HG03280 (cell line): ENCODE measurements at regions not wholly inside any gene's neighbourhood (a gene's known extent, or its start where the extent isn't known, plus 50 kb on each side); places are given as distances from the start of the nearest gene placed in this dataset.
"Not testable (repeated sequence)": the region's sequence is repeated elsewhere in the genome, so short reads cannot be mapped to it uniquely, and the experiment has no call there.

ENCODE experiments used
- ATAC-seq: cut with Tn5 transposase; IDR thresholded peaks from one replicate; pipeline ENCODE4 v1.9.1; 2021; ENCODE audit warnings: mild to moderate bottlenecking, moderate library complexity; ENCODE audit not compliant: unreplicated experiment

DNA sequence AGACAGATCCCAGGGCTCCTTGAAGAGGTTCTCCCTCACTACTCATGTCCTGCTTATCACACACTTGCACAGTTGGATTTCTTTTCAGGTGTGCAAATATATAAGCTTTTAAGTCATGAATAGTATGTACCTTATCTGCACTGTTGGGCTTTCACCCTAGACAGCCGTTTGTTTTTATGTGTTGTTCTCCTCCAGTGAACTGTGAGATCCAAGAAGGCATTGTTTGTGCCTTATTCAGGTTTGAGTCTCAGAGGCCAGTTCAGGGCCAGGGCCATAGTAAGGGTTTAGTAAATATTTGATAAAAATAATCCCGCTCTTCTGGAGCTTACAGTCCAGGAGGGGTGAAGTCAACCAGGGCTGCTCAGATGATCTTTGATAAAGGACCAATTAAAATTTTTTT is 480.0 kb downstream of the TMEM38B start:
- ATAC-seq, result no peak

DNA sequence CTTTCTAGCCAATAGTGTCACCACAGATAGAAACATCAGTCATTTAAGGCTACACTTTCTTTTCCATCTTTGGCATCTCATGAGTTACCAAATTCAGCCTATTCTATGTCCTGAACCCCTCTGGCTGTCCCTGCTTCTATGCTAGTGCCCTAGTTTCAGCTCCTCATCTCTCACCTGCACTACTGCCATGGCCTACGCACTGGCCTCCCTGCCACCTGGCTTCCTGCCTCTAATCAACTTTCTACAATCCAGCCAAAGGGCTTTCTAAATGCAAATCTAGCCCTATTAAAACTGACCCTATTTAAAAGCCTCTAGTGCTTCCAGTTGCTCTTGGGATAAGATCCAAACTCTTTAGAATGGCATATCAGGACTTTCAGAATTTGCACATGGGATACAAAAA is 482.9 kb downstream of the TMEM38B start:
- ATAC-seq, result no peak

DNA sequence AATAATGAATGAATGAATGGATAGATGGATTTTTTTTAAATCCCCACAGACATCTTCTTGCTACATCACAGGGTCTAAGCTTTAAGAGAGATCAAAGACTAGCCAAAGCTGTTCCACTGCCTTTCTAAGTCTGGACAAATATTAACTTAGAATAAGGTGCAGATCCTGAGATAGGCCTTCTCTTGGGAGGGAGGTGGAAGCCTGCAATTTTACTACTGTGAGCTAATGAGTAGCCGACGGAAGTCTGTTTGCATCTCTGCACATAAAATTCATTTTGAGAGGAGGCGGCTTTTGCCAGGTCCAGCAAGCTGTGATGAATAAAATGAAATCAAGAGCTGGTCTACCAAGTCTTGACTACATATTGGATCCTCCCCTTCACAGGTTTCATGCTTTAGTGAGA is 484.9 kb downstream of the TMEM38B start:
- ATAC-seq, result no peak

DNA sequence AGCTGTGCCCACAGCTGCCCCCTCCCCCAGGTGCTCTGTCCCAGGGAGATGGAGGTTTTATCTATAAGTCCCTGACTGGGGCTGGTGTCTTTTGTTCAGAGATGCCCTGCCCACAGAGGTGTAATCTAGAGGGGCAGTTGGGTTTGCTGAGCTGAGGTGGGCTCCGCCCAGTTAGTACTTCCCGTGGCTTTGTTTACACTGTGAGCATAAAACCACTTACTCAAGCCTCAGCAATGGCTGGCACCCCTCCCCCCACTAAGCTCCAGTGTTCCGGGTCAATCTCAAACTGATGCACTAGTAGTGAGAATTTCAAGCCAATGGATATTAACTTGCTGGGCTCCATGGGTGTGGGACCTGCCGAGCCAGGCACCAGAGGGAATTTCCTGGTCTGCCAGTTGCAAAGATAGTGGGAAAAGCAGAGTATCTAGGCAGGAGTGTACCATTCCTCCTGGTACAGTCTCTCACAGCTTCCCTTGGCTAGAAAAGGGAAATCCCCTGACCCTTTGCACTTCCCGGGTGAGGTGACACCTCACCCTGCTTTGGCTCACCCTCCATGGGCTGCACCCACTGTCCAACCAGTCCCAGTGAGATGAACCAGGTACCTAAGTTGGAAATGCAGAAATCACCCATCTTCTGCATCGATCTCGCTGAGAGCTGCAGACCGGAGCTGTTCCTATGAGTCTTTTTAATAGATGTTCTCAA is 509.6 kb downstream of the TMEM38B start:
- not testable (repeated sequence) for ATAC-seq

DNA sequence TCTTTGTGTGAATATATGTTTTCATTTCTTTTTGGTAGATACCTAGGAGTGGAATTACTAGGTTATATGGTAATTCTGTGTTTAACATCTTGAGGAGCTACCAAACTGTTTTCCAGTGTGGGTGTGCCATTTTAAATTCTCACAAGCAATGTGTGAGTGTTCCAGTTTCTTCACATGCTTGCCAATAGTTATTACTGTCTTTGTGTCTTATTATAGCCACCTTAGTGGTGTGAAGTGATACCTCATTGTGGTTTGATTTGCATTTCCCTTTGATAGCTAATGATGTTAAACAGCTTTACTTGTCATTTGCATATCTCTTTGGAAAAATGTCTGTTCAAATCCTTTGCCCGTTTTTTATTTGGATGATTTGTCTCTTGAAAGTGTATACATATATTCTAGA is 513.0 kb downstream of the TMEM38B start:
- no peak for ATAC-seq

DNA sequence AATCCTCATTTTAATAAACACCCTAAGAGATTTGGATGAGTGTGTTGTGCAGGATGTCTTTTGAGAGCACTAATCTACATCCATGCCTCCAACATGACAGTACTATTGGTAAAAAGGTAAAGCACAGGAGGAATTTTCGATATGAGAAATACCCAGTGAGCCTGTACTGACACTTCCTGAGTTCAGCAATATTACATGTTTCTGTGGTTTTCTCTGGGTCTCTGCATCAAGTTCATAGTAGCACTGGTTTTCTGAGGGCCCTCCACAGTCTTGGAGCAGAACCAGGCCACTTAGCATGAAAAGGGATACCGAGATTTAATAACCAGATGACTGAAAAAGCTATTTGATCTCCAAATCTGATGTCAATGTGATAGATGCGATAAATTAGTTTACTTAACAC is 524.1 kb downstream of the TMEM38B start:
- ATAC-seq, result peak; percentile 39

DNA sequence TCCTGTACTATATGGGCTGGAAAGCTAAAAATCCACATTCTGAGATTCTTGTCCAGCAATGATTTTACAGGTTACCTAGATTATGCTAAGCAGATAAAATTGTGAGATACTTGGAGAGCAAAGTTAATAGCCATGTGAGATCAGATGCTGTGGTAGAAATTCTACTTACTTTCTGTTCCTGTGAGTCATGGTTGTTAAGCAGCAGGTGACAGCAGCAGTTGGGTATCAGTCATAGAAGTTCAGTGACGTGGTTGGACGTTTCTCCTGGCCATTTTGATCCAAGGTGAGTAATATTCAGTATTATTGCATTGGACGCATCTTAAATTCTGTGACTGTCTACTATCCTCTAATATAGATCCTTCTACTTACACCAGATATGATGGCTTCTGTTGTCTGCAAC is 524.5 kb downstream of the TMEM38B start:
- peak; percentile 72 for ATAC-seq

DNA sequence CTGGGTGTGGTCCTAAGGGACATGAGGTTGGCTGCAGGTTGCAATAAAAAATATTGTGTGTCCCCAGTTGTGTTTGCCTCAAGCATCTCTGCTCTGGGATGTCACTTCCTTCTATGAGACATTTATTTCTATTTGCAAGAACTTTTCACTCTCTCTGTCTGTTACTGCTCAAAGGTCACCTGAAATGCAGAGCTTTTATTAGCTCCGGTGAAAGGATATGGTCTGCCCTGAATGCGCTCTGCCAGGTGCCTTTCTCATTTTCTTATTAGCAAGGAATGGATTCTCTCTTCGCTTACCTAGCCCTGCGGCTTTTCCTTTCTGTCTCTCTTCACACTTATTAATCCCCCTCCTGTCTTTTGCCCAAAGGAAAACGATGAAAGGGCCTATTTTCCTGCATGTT is 526.1 kb downstream of the TMEM38B start:
- ATAC-seq, result no peak

DNA sequence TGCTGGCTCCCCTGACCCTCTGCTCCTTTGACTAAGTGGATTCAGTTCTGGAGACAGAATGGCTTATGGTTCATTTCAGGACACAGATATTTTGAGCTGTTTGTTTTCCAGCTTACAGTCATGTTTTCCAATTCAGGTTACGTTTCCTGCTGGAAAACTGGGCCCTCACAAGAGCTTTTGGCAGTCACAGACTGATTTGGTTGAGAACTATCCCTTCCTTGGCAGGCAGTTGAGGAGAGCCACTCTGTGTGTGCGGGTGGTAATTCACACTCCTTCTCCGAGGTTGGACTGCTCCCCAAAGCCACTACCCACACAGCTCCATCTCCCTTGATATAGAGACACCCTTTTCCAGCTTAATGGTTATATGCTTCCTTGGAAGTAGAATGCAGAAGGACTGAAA is 534.5 kb downstream of the TMEM38B start:
- ATAC-seq, result no peak

DNA sequence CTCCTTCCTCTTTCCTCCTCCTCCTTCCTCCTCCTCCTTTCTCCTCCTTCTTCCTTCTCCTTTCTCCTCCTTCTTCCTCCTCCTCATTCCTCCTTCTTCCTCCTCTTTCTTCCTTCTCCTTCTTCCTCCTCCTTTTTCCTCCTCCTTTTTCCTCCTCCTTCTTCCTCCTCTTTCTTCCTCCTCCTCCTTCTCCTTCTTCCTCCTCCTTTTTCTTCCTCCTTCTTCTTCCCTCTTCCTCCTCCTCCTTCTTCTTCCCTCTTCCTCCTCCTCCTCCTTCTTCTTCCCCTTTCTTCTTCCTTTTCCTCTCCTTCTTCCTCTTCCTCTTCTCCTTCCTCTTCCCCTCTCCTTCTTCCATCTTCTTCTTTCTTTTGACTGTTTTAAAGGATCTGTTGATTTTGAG is 538.8 kb downstream of the TMEM38B start:
- no peak for ATAC-seq

DNA sequence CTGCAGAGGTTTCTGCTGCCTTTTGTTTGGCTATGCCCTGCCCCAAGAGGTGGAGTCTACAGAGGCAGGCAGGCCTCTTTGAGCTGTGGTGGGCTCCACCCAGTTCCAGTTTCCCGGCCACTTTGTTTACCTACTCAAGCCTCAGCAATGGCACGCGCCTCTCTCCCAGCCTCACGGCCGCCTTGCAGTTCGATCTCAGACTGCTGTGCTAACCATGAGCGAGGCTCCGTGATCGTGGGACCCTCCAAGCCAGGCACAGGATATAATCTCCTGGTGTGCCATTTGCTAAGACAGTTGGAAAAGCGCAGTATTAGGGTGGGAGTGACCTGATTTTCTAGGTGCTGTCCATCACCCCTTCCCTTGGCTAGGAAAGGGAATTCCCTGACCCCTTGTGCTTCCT is 566.6 kb downstream of the TMEM38B start:
- ATAC-seq, result not testable (repeated sequence)

DNA sequence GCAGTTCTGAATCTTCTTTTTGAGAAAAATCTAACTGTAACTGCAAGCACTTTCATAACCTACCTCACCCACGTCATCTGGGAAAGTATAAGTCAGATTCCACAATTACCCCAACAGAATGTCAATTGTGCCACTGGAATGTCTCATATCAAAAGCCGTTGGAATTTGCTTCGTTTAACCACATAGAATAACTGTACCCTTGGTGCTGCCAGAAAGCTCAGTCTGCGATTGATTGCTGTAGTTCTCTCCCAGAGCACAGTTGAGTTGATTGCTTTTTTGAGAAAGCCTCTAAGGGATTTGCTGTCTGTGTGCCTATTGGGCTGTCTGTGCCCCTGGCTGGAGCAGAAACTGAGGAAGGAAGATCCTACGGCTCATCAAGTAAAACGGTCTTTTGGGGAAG is 583.6 kb downstream of the TMEM38B start:
- ATAC-seq, result no peak

DNA sequence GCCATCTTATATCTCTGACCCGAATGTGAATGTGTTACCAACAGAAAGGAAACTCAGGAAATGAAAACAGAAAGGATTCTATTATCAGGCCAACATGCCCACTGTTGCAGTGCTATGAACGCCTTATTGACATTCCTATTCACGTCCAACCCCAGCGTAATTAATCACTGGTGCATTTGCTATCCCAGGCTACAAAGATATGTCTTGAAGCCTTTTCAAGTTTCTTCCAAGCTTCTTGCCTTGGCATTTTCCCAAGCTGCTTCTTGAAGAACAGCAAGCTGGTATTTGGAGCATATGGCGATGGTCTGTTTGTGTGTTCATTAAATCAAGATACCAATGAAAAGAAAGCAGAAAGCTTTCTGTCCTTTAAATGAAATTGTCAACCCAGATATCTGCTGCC is 579.2 kb upstream of the ZNF462 start:
- ATAC-seq, result no peak

DNA sequence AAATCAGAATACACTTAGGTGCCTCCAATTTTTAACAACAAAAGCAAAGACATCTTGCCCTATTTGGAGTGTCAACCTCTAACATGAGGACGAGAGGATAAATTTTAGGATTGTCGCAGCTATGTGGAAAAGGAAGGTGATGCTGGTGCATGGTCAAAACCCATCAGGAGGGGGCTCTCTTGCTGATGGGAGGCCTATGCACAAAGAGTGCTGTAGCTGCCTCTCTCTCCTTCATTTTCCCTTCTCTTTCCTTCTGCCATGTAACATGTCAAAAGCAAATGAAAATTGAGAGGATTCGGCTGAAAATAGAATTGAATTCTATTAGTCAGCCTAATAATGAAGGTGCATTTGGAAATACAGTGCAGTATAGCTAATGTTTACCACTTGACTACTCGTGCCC is 578.7 kb upstream of the ZNF462 start:
- ATAC-seq, result no peak

DNA sequence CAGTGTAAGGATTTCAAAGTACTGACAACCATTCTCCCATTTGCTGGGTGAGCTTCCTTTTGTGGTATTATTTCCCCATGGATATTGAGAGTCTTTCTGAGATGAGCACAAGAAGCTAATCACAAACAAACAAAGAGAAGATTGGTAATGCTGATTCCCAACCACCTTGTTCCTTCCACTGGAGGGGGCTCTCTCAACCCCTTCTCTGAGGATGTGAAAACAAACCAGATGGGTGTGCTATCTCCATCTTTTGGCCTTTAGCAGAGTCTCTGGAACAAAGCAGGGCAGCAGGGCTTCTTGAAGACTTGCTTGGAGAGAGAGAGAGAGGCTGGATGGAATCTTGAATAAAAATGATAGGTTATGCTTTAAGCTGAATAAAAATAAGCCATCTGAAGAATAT is 576.7 kb upstream of the ZNF462 start:
- ATAC-seq, result no peak

DNA sequence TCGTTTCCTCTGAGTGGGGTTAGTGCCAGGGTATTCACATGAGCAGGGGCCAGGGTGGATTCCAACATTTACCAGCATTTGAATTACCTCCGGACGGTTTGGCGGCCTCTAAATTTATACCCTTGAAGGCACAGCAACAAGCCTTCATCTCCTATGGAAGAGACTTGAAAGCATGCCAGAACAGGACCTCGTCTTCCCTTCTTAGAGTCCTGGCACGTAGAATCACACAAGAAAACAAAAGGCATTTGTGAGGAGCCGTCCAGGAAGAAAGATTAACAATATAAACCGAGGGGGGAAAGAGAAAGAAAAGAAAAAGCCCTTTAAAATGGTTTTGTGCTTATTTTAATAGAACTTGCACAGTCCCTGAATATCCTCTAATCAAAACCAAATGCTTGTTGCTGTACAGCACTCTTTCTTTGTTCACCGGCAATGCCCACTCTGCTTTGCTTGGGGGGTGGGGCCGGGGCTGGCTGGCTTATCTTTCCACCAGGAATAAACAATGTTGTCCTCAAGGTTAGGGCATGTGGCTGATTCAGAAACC is 575.8 kb upstream of the ZNF462 start:
- no peak for ATAC-seq

DNA sequence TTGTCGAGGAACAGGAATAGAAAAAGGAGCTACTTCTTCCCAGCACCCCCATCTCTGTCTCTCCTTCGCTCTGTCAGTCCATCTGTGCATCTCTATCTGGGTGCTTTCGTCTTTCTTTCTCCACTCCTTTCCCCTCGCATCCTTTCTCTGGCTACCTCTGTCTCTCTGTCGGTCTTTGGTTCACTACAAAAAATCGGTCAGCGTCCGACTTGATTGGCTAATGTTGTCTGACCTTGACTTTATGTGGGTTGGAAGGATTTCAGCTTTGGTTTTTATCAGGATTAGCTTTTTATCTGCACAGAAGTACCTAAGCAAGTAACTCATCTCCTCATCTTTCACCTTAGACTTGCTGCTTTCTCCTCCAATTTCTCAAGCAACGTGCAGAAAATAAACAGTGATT is 575.2 kb upstream of the ZNF462 start:
- no peak for ATAC-seq

DNA sequence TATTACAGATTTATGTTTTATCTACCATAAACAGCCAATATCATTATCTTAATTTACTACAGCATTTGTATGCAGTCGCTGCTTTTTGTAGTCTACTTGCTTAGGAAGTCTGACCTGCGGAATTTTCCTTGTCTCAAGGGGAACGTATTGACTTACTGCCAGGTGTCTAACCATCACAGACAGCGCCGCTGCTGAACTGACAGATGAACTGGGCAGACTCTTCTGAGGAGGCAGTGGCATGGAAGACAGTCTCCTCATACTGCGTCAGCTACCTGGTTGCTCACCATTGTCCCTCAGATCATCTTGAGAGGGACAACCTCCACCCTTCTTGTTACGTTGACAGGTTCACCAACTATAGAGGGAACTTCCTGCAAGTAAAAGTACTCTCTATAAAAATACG is 574.3 kb upstream of the ZNF462 start:
- no peak for ATAC-seq

DNA sequence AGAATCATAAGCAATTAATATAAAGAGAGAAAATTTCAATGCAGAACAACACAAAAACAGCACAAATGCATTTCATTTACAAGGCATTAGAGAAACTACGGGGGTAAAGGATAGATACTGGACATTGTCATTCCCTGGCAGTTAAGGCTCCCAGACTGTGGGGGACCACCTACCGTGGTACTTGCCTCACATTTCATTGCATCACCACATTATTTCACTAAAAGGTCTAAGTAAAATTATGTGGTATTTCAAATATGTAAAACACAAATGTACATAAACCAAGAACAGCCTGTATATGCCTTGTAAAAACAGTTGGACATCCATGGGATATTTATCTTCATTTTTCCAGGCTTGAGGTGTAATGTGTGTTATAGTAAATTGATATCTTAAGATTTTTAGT is 571.2 kb upstream of the ZNF462 start:
- ATAC-seq, result no peak

DNA sequence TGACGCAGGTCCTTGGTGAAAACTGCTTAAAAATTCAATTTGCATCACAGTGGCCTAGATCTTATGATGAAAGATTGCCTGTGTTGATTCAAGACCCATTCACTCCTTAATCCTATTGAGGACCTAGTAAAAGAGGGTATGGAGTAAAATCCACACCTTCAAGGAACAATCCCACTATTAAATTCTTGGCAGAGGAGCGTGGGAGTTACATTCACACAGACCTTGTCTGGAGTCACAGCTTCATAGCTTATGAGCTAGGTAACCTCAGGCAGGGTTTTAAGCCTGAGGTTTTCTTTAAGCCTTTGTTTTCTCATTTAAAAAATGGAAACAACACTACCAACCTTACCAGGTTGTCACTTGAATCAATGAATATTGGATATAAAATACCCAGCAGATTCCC is 566.5 kb upstream of the ZNF462 start:
- ATAC-seq, result no peak

DNA sequence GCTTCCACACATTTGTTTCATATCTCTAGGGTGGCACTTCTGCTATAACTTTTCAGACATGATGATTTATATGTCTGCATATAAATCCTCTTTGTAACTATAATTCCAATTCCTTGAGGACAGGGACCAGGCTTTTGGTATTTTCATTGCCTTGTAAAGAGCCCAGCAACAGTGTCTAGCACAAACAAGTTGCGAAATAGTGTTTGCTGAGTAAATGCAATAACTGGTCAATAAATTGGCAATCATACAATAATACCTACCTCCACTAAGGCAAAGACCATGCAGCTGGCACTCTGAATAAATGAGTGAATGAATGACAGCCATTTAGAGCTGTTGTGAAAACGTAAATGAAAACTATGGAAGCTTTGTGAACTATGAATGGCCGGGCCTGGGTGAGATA is 564.0 kb upstream of the ZNF462 start:
- no peak for ATAC-seq

DNA sequence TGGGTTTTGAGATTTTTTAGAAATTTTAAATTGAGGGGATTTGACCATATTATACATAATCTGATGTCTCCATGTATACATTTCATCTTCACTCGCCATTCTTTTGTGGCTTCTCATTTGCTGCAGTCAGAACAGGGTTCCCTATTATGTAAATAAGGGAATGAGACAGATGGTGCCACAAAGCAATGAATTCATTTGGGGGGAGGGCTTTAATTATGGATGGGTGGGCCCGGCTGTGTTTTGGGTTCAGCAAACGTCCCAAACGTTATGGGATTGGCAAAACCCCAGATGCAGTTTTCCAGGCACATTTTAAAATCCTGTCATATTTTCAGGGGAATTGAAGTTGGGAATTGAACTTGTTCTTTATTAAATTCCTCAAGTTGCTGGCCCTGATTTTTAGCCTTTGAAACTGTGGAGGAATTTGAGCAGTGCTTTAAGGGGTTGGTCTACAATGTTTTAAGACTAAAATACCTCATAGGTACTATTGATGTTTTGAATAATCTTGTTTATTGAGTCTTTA is 558.5 kb upstream of the ZNF462 start:
- no peak for ATAC-seq
